HepG2 (cell line): ENCODE measurements at regions not wholly inside any gene's neighbourhood (a gene's known extent, or its start where the extent isn't known, plus 50 kb on each side); places are given as distances from the start of the nearest gene placed in this dataset.

ENCODE experiments used
- ATAC-seq: fragments of 200-7000 bp; cut with Tn5 transposase; 3 replicates; pipeline ENCODE4 v1.9.1; 2020; ENCODE audit warnings: mild to moderate bottlenecking, moderate library complexity
- BruUV-seq: library from RNA; stranded (reverse); fragments of 400-500 nt; replicated peaks from 2 replicates; lab custom pipeline; 2021; lab: Mats Ljungman, UMichigan
- CTCF ChIA-PET: fragments of 300-600 bp; formaldehyde crosslinking; extraction: SDS; loops from one replicate; lab custom pipeline; 2021; ENCODE audit warnings: low total read pairs, inconsistent platforms, low intra/inter-chr PET ratio; lab: Yijun Ruan, JAX
- POLR2A ChIA-PET: fragments of 350-600 bp; sonication (Branson Sonifier 250); formaldehyde crosslinking; loops from one replicate; lab custom pipeline; 2020; ENCODE audit warnings: antibody characterized with exemption, inconsistent platforms; lab: Yijun Ruan, JAX
- DNase-seq: peaks from one replicate; pipeline ENCODE4 v3.0.0-alpha.2; 2015; ENCODE audit warnings: low spot score
- FAIRE-seq: peaks from 3 replicates; lab custom pipeline; 2011; peaks lifted over from hg19 to GRCh38; lab: Jason Lieb, UNC
- H2AFZ ChIP-seq: one replicate; pipeline ENCODE4 v1.6.1; 2011; ENCODE audit warnings: low read length, inconsistent platforms
- H3K27ac ChIP-seq: fragments of 300-600 bp; 3 replicates; pipeline ENCODE4 v1.8.0; 2011; ENCODE audit warnings: mixed run types, mild to moderate bottlenecking, mixed read lengths, low read length, inconsistent platforms; ENCODE audit not compliant: insufficient read depth; ENCODE audit errors: extremely low read length
- H3K27me3 ChIP-seq, 2 experiments: fragments of 200-600 bp in 1 of 2; 2 replicates in 1 of 2; 3 replicates in 1 of 2; pipeline versions ENCODE4 v1.6.0 to v1.8.0; 2011; ENCODE audit warnings: low read length in 2 of 2, mild to moderate bottlenecking in 2 of 2, moderate library complexity in 2 of 2, inconsistent platforms in 1 of 2; ENCODE audit not compliant: insufficient read depth in 2 of 2, control insufficient read depth in 1 of 2
- H3K36me3 ChIP-seq, 2 experiments: fragments of 200-600 bp in 1 of 2; replicated peaks in 1 of 2; 2 replicates in 1 of 2; 3 replicates in 1 of 2; pipeline versions ENCODE4 v1.5.1 to v1.8.0; 2011; ENCODE audit warnings: low read length in 2 of 2, inconsistent platforms in 1 of 2; ENCODE audit not compliant: insufficient read depth in 2 of 2, control insufficient read depth in 1 of 2
- H3K4me1 ChIP-seq: 2 replicates; pipeline ENCODE4 v1.5.1; 2012; ENCODE audit warnings: low read length, inconsistent platforms; ENCODE audit not compliant: insufficient read depth
- H3K4me2 ChIP-seq: 2 replicates; pipeline ENCODE4 v1.6.0; 2011; ENCODE audit warnings: low read depth, low read length, inconsistent platforms
- H3K4me3 ChIP-seq, 3 experiments: fragments of 200-600 bp in 1 of 3; sonication (generic), shearing (Covaris generic) in 1 of 3; replicated peaks in 1 of 3; 2 replicates each; pipeline ENCODE4 v1.5.1; 2011 to 2016; ENCODE audit warnings: low read length in 3 of 3, inconsistent platforms in 2 of 3, low read depth in 2 of 3, mild to moderate bottlenecking in 2 of 3, control low read depth in 1 of 3, mixed read lengths in 1 of 3; ENCODE audit not compliant: insufficient read depth in 1 of 3
- H3K79me2 ChIP-seq: one replicate; pipeline ENCODE4 v1.6.1; 2011; ENCODE audit warnings: low read length, inconsistent platforms; ENCODE audit not compliant: insufficient read depth
- H3K9ac ChIP-seq: 2 replicates; pipeline ENCODE4 v1.6.0; 2011; ENCODE audit warnings: mild to moderate bottlenecking, low read depth, low read length, inconsistent platforms; ENCODE audit not compliant: insufficient read depth
- H3K9me3 ChIP-seq: 2 replicates; pipeline ENCODE4 v1.5.1; 2012; ENCODE audit warnings: mild to moderate bottlenecking, low read length
- H4K20me1 ChIP-seq: 2 replicates; pipeline ENCODE4 v1.6.0; 2011; ENCODE audit warnings: inconsistent platforms, mild to moderate bottlenecking, low read length, moderate library complexity; ENCODE audit not compliant: insufficient read depth
- ETV6 ChIP-seq: sonication (generic); formaldehyde crosslinking; conservative IDR thresholded peaks from 2 replicates; pipeline ENCODE4 v1.4.0; 2020; ENCODE audit warnings: missing genetic modification reagents
- HES4 ChIP-seq: sonication (generic); formaldehyde crosslinking; IDR thresholded peaks from 2 replicates; pipeline ENCODE4 v1.9.0; 2021; ENCODE audit warnings: mild to moderate bottlenecking, missing genetic modification reagents, borderline replicate concordance
- HNRNPLL ChIP-seq: fragments of 200-400 bp; formaldehyde crosslinking; IDR thresholded peaks from 2 replicates; pipeline ENCODE4 v1.6.1; 2017; ENCODE audit warnings: mild to moderate bottlenecking, low read depth, low read length; ENCODE audit not compliant: poor library complexity, severe bottlenecking
- JDP2 ChIP-seq: sonication (generic); formaldehyde crosslinking; IDR thresholded peaks from 2 replicates; pipeline ENCODE4 v1.8.1; 2022; ENCODE audit warnings: missing genetic modification reagents, borderline replicate concordance
- KDM6A ChIP-seq: IDR thresholded peaks from 2 replicates; pipeline ENCODE4 v1.6.1; 2016; ENCODE audit warnings: low read depth
- MATR3 ChIP-seq: sonication (generic); formaldehyde crosslinking; IDR thresholded peaks from 2 replicates; pipeline ENCODE4 v1.4.0; 2020; ENCODE audit warnings: missing genetic modification reagents
- RBM39 ChIP-seq: fragments of 200-400 bp; formaldehyde crosslinking; IDR thresholded peaks from one replicate; pipeline ENCODE4 v1.6.1; 2018; ENCODE audit warnings: antibody characterized with exemption, mild to moderate bottlenecking, low read depth, low read length; ENCODE audit not compliant: poor library complexity, severe bottlenecking
- RFXANK ChIP-seq: IDR thresholded peaks from 2 replicates; pipeline ENCODE4 v1.6.1; 2016
- ZBTB43 ChIP-seq: sonication (generic); formaldehyde crosslinking; conservative IDR thresholded peaks from 2 replicates; pipeline ENCODE4 v1.4.0; 2020; ENCODE audit warnings: missing genetic modification reagents
- ZNF274 ChIP-seq: sonication (generic); formaldehyde crosslinking; IDR thresholded peaks from 2 replicates; pipeline ENCODE4 v1.5.1; 2020; ENCODE audit warnings: mild to moderate bottlenecking, missing genetic modification reagents
- ZNF34 ChIP-seq: sonication (generic); formaldehyde crosslinking; IDR thresholded peaks from 2 replicates; pipeline ENCODE4 v1.4.0; 2020; ENCODE audit warnings: mild to moderate bottlenecking, missing genetic modification reagents, borderline replicate concordance
- ZNF547 ChIP-seq: sonication (generic); formaldehyde crosslinking; IDR thresholded peaks from 2 replicates; pipeline ENCODE4 v1.5.1; 2020; ENCODE audit warnings: mild to moderate bottlenecking, missing genetic modification reagents
- ZNF644 ChIP-seq: IDR thresholded peaks from 2 replicates; pipeline ENCODE4 v1.6.1; 2016; ENCODE audit warnings: low read depth
- ZNF772 ChIP-seq: sonication (generic); formaldehyde crosslinking; IDR thresholded peaks from 2 replicates; pipeline ENCODE4 v1.5.0; 2020; ENCODE audit warnings: mild to moderate bottlenecking, missing genetic modification reagents
- ZSCAN29 ChIP-seq: sonication (generic); formaldehyde crosslinking; conservative IDR thresholded peaks from 2 replicates; pipeline ENCODE4 v1.4.0; 2020; ENCODE audit warnings: mild to moderate bottlenecking, missing genetic modification reagents
- WGBS: methylation state at CpG from one replicate; pipeline ENCODE4 v1.1.6; 2017; ENCODE audit warnings: low lambda C conversion rate; 5-methylcytosine and 5-hydroxymethylcytosine counted together
- in situ Hi-C: cut with HindIII; loops from 2 replicates; pipeline ENCODE4 v1.10.0; 2017; ENCODE audit warnings: low pct_unique_long_range_greater_than_20kb; ENCODE audit not compliant: extremely low pct_ligation_motif_present
- intact Hi-C: fragments of 100-400 bp; cut with micrococcal nuclease; formaldehyde crosslinking; loops from one replicate; pipeline ENCODE4 v1.10.0; 2022; ENCODE audit not compliant: unreplicated experiment

DNA sequence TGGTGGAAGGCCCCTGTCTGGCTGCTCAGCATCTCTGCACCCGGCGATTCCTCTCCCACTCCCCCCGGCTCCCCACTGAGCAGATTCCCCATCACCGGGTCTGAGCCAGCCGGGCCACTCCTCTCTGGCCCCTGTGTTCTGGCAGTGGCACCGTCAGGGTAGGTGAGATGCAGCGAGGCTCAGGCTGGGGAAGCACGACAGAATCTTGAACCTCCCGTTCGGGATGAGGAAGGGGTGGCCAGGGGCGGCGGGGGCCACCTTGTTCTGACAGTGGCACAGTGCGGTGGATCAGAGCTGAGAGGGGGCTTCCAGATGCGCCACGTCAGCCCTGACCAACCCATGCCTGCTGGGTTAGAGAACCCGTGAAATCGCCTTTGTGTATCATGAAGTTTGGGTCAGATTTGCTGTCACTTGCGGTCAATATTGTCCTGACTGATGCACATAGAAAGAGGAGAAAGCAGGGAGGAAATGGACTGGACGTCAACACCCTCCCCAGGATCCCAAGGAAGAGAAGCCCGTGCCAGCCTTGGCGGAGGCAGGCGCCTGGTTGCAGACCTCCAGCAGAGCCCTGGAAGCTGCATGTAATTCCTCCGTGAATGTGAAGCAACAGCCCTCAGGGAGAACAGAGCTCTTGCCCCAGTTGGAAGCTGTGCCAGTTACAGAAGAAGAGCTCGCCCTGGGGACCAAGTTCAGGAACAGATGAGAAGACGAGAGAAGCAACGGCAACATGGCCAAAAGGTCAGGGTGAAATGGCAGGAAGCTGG lies 137.1 kb upstream of the SFSWAP start:
- Histone ChIP-seq H3K27ac (no peak overlapping the region), H3K4me2 (no peak overlapping the region), H3K27me3 (peaks cover 4 to 71% of the 10 kb centered on the region in 2 experiments), H3K36me3 (no peaks in the 10 kb centered on the region), H3K4me1 (no peaks in the 10 kb centered on the region), H3K9me3 (no peaks in the 10 kb centered on the region), H3K79me2 (no peaks in the 10 kb centered on the region), H4K20me1 (no peaks in the 10 kb centered on the region), H2AFZ (no peak overlapping the region), H3K4me3 (no peak overlapping the region), H3K9ac (no peak overlapping the region)
- CTCF ChIA-PET, result no interaction called here
- BruUV-seq, result no TSS peak
- in situ Hi-C loops, result no loop called here
- POLR2A ChIA-PET, result no interaction called here
- 4% methylated on average over 16 of the region's 26 CpGs for WGBS
- TF ChIP-seq RBM39, result no peak
- TF ChIP-seq ZNF547 (CRISPR knock-in tag), result no peak
- TF ChIP-seq ZNF274 (CRISPR knock-in tag), result no peak
- TF ChIP-seq HES4 (CRISPR knock-in tag), result no peak
- no peak for TF ChIP-seq ZSCAN29
- TF ChIP-seq KDM6A (CRISPR knock-in tag), result no peak
- no peak for TF ChIP-seq RFXANK (CRISPR knock-in tag)
- TF ChIP-seq ETV6 (CRISPR knock-in tag), result no peak
- TF ChIP-seq ZBTB43, result no peak
- no peak for TF ChIP-seq JDP2
- TF ChIP-seq MATR3 (CRISPR knock-in tag), result no peak
- no peak for TF ChIP-seq ZNF772 (CRISPR knock-in tag)
- no peak for TF ChIP-seq ZNF644 (CRISPR knock-in tag)
- no peak for TF ChIP-seq HNRNPLL
- no peak for TF ChIP-seq ZNF34
- intact Hi-C loops, result no loop called here
- ATAC-seq (no peak), FAIRE-seq (no peak), DNase-seq (no peak)
